Memory B cell (primary cell): ENCODE measurements at regions not wholly inside any gene's neighbourhood (a gene's known extent, or its start where the extent isn't known, plus 50 kb on each side); places are given as distances from the start of the nearest gene placed in this dataset.

Experiments
- ATAC-seq: fragments of 150-1000 bp; cut with Tn5 transposase; 2 replicates; pipeline ENCODE4 v1.10.0; 2021; ENCODE audit warnings: low read depth, mild to moderate bottlenecking, moderate library complexity
- DNase-seq, 2 donors: peaks; one replicate each; pipeline ENCODE4 v3.0.0; 2022; ENCODE audit warnings: low spot score in 2 of 2
- H3K27ac Mint-ChIP-seq: one replicate; pipeline ENCODE4 v1.8.0; 2022; ENCODE audit warnings: mild to moderate bottlenecking, moderate library complexity, mixed read lengths
- H3K27me3 Mint-ChIP-seq: one replicate; pipeline ENCODE4 v1.8.0; 2022; ENCODE audit warnings: mixed read lengths
- H3K36me3 Mint-ChIP-seq: one replicate; pipeline ENCODE4 v1.8.0; 2022; ENCODE audit warnings: mild to moderate bottlenecking, mixed read lengths
- H3K4me1 Mint-ChIP-seq: one replicate; pipeline ENCODE4 v1.8.0; 2022; ENCODE audit warnings: mixed read lengths
- H3K4me3 Mint-ChIP-seq: one replicate; pipeline ENCODE4 v1.8.0; 2022; ENCODE audit warnings: mild to moderate bottlenecking, moderate library complexity, mixed read lengths
- H3K9me3 Mint-ChIP-seq: one replicate; pipeline ENCODE4 v1.8.0; 2022; ENCODE audit warnings: mixed read lengths

- H3K36me3 Mint-ChIP-seq: no peaks in the 10 kb centered on the region
- no peaks in the 10 kb centered on the region for H3K27me3 Mint-ChIP-seq
- peaks cover 2% of the 10 kb centered on the region for H3K9me3 Mint-ChIP-seq
- no peaks in the 10 kb centered on the region for H3K4me1 Mint-ChIP-seq
- ATAC-seq (no peak), DNase-seq (no peak)
- no peak overlapping the region for H3K27ac Mint-ChIP-seq
- H3K4me3 Mint-ChIP-seq: no peak overlapping the region
Observed at GRCh38 chr12:60257063-60257462, 661.2 kb downstream of the SLC16A7 start.

GRCh38 chr12:60259225-60259624 is 663.4 kb downstream of the SLC16A7 start:
- Mint-ChIP-seq H3K4me1 (no peaks in the 10 kb centered on the region), H3K27ac (no peak overlapping the region), H3K9me3 (peaks cover 2% of the 10 kb centered on the region), H3K4me3 (no peak overlapping the region), H3K36me3 (no peaks in the 10 kb centered on the region), H3K27me3 (no peaks in the 10 kb centered on the region)
- DNase-seq (no peak), ATAC-seq (no peak)

- DNase-seq: no peak
- no peaks in the 10 kb centered on the region for H3K4me1 Mint-ChIP-seq
- no peak overlapping the region for H3K27ac Mint-ChIP-seq
- H3K4me3 Mint-ChIP-seq: no peak overlapping the region
- H3K36me3 Mint-ChIP-seq: no peaks in the 10 kb centered on the region
- no peak for ATAC-seq
- H3K27me3 Mint-ChIP-seq: no peaks in the 10 kb centered on the region
- H3K9me3 Mint-ChIP-seq: no peaks in the 10 kb centered on the region
Observed at GRCh38 chr12:60262378-60262777, 666.5 kb downstream of the SLC16A7 start.

GRCh38 chr12:60263161-60263560 is 667.3 kb downstream of the SLC16A7 start:
- Mint-ChIP-seq H3K36me3 (no peaks in the 10 kb centered on the region), H3K9me3 (no peaks in the 10 kb centered on the region), H3K4me3 (no peak overlapping the region), H3K27me3 (no peaks in the 10 kb centered on the region), H3K27ac (no peak overlapping the region), H3K4me1 (no peaks in the 10 kb centered on the region)
- DNase-seq (no peak), ATAC-seq (no peak)

GRCh38 chr12:60263836-60264493 is 668.1 kb downstream of the SLC16A7 start:
- Mint-ChIP-seq H3K9me3 (no peaks in the 10 kb centered on the region), H3K4me1 (no peaks in the 10 kb centered on the region)
- no peak for ATAC-seq

GRCh38 chr12:60265741-60266140 is 669.9 kb downstream of the SLC16A7 start:
- Mint-ChIP-seq H3K9me3 (no peaks in the 10 kb centered on the region), H3K4me1 (no peaks in the 10 kb centered on the region), H3K27ac (no peak overlapping the region), H3K27me3 (no peaks in the 10 kb centered on the region), H3K4me3 (no peak overlapping the region), H3K36me3 (no peaks in the 10 kb centered on the region)
- ATAC-seq (no peak), DNase-seq (no peak)

More at GRCh38 chr12:60263836-60264493, 668.1 kb downstream of the SLC16A7 start:
- DNase-seq: no peak
- no peak overlapping the region for H3K27ac Mint-ChIP-seq
- H3K36me3 Mint-ChIP-seq: no peaks in the 10 kb centered on the region
- no peak overlapping the region for H3K4me3 Mint-ChIP-seq
- H3K27me3 Mint-ChIP-seq: no peaks in the 10 kb centered on the region

- Mint-ChIP-seq H3K27me3 (no peaks in the 10 kb centered on the region), H3K9me3 (no peaks in the 10 kb centered on the region), H3K36me3 (no peaks in the 10 kb centered on the region), H3K4me1 (no peaks in the 10 kb centered on the region), H3K4me3 (no peak overlapping the region), H3K27ac (no peak overlapping the region)
- DNase-seq: no peak
- no peak for ATAC-seq
Observed at GRCh38 chr12:60266381-60266852, 670.6 kb downstream of the SLC16A7 start.

- Mint-ChIP-seq H3K9me3 (no peaks in the 10 kb centered on the region), H3K4me3 (no peak overlapping the region), H3K27ac (no peak overlapping the region), H3K4me1 (no peaks in the 10 kb centered on the region), H3K27me3 (no peaks in the 10 kb centered on the region), H3K36me3 (no peaks in the 10 kb centered on the region)
- no peak for ATAC-seq
- no peak for DNase-seq
Observed at GRCh38 chr12:60269611-60270269, 673.9 kb downstream of the SLC16A7 start.

GRCh38 chr12:60271816-60272215 is 676.0 kb downstream of the SLC16A7 start:
- no peak for DNase-seq
- Mint-ChIP-seq H3K27ac (no peak overlapping the region), H3K27me3 (no peaks in the 10 kb centered on the region), H3K36me3 (no peaks in the 10 kb centered on the region), H3K4me3 (no peak overlapping the region), H3K9me3 (no peaks in the 10 kb centered on the region), H3K4me1 (no peaks in the 10 kb centered on the region)
- no peak for ATAC-seq

- no peaks in the 10 kb centered on the region for H3K27me3 Mint-ChIP-seq
Observed at GRCh38 chr12:60278209-60278608, 682.4 kb downstream of the SLC16A7 start.

GRCh38 chr12:60279221-60279620 is 683.4 kb downstream of the SLC16A7 start:
- Mint-ChIP-seq H3K36me3 (no peaks in the 10 kb centered on the region), H3K4me1 (no peaks in the 10 kb centered on the region), H3K27ac (no peak overlapping the region), H3K27me3 (no peaks in the 10 kb centered on the region), H3K9me3 (no peaks in the 10 kb centered on the region), H3K4me3 (no peak overlapping the region)
- DNase-seq: no peak
- no peak for ATAC-seq

More at GRCh38 chr12:60278209-60278608, 682.4 kb downstream of the SLC16A7 start:
- no peak overlapping the region for H3K4me3 Mint-ChIP-seq
- DNase-seq (no peak), ATAC-seq (no peak)
- no peaks in the 10 kb centered on the region for H3K9me3 Mint-ChIP-seq
- no peaks in the 10 kb centered on the region for H3K4me1 Mint-ChIP-seq
- H3K27ac Mint-ChIP-seq: no peak overlapping the region
- H3K36me3 Mint-ChIP-seq: no peaks in the 10 kb centered on the region

GRCh38 chr12:60281522-60281921 is 685.7 kb downstream of the SLC16A7 start:
- H3K36me3 Mint-ChIP-seq: no peaks in the 10 kb centered on the region
- no peaks in the 10 kb centered on the region for H3K27me3 Mint-ChIP-seq
- no peak overlapping the region for H3K27ac Mint-ChIP-seq
- H3K9me3 Mint-ChIP-seq: no peaks in the 10 kb centered on the region
- H3K4me3 Mint-ChIP-seq: no peak overlapping the region
- DNase-seq: no peak
- H3K4me1 Mint-ChIP-seq: no peaks in the 10 kb centered on the region
- no peak for ATAC-seq

- Mint-ChIP-seq H3K9me3 (peaks cover 13% of the 10 kb centered on the region), H3K4me1 (no peaks in the 10 kb centered on the region), H3K36me3 (no peaks in the 10 kb centered on the region), H3K4me3 (no peak overlapping the region), H3K27me3 (no peaks in the 10 kb centered on the region), H3K27ac (no peak overlapping the region)
- ATAC-seq (no peak), DNase-seq (no peak)
Observed at GRCh38 chr12:60290532-60290931, 694.7 kb downstream of the SLC16A7 start.

- no peaks in the 10 kb centered on the region for H3K9me3 Mint-ChIP-seq
- H3K27me3 Mint-ChIP-seq: no peaks in the 10 kb centered on the region
- DNase-seq: no peak
- no peaks in the 10 kb centered on the region for H3K36me3 Mint-ChIP-seq
- H3K4me1 Mint-ChIP-seq: no peaks in the 10 kb centered on the region
- no peak overlapping the region for H3K4me3 Mint-ChIP-seq
- H3K27ac Mint-ChIP-seq: no peak overlapping the region
- no peak for ATAC-seq
Observed at GRCh38 chr12:60308366-60308991, 712.6 kb downstream of the SLC16A7 start.
